HG03571 (cell line): ENCODE measurements at regions not wholly inside any gene's neighbourhood (a gene's known extent, or its start where the extent isn't known, plus 50 kb on each side); places are given as distances from the start of the nearest gene placed in this dataset.

Experiments used
- ATAC-seq: cut with Tn5 transposase; IDR thresholded peaks from one replicate; pipeline ENCODE4 v1.9.1; 2021; ENCODE audit not compliant: unreplicated experiment

DNA sequence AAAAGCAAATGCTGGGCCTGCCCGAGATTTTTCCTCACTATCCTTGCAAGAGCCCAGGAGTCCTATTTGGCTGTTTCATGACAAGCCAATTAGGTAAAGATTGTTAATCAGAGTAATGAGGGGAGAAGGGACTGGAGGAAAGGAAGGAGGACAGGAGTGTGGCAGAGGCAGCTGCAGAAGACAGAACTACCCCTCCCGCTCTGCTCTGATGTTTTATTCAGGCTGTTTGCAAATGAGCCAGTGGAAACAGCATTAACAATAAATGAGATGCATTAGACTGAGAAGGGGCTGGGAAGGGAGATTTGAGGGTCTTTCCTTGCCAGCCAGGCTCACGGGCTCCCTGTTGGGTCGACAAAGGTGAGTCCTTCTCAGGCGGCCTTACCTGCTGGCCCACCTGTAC, 421.0 kb upstream of the CCDC196 start:
- ATAC-seq, result no peak

- no peak for ATAC-seq
Measured at GRCh38 chr14:66066981-66067776, 419.0 kb upstream of the CCDC196 start.

DNA sequence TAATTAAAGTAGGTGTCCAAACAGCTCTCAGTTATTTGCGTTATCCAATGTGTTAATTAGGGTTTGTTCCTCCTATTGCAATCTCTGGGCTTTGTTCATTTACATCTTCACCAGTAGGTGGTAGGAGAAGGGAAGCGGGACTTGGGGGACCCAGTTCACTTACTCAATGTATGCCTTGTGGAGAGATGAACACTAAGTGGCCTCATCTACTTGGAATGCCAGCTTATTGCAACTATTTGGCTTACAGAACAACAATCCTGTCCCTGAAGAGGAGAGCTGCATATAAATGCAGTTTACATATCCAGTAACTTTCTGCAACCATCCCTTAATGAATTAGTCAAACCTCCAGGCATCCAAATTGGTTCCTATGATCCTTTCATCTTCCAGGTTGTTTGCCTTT, 417.1 kb upstream of the CCDC196 start:
- ATAC-seq, result no peak

DNA sequence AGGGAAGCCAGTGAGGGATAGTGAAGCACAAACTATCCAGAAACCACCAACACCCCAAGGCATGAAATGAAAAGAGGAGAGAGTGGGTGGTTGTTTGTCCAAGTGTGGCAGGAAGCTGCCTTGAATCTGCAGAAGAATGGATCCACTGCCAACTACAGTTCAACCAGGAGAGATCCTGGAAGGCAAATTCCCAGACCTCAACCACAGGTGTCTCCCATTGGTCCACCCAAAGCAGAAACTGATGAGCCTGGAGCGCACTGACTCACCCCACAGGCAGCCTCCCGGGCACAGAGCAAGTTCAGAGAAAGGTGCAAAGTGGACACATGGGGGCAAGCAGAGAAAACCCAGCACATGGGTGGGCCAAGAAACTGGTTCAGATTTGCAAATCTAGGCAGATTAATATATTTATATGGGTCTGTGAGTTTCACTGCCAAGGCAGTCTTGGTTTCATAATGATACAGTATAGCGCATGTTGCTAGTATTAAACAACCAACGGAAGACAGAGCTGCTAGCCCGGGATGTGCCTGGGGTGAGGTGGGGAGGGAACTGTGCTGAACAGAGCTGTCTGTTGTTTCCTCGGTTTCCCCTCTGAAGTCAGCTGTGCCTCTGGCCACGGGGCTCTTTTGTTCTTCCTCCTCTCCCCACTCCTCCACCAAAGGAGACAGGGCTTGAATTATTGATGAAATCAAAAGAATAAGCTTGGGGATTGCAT, 416.2 kb upstream of the CCDC196 start:
- no peak for ATAC-seq

GRCh38 chr14:66070542-66071319, 415.4 kb upstream of the CCDC196 start:
- no peak for ATAC-seq

GRCh38 chr14:66072190-66073084, 413.7 kb upstream of the CCDC196 start:
- ATAC-seq, result no peak

- ATAC-seq, result no peak
Measured at GRCh38 chr14:66074537-66074936, 411.6 kb upstream of the CCDC196 start.

GRCh38 chr14:66076176-66076575, 410.0 kb upstream of the CCDC196 start:
- ATAC-seq, result no peak

GRCh38 chr14:66078006-66078405, 408.2 kb upstream of the CCDC196 start:
- ATAC-seq, result no peak

DNA sequence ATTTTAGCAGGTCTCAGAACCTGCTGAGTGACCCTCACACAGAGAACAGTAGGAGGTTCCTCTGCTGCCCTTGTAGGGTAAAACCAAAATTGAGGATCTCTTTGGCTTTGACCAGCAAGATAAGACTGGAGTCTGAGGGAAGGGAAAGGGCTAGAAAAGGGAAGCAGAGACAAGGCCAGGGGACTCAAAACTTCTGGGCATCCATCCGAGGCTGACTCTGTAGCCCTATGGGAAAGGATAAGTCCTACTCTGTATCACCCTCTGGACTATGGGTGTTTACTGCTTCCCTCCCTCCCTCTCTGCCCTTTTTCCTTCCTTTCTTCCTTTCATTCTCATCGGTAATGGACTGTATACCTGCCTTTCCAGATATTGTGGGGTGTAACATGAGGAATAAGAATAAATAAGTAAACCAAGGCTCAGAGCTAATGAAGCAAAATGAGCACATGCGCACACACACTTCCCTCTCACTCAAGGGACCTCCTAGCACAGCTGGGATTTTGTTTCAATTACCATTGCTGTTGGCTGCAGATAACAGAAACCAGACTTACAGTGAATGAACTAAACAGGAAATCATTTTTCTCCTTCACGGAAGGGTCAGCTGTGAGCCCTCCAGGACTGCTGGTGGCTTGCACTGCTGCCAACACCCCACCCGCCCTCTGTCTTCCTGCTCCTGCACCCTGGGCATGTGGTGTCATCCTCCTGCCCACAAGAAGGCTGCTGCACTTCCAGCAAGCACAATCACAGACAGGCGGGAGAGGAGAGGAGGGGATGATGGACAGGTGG, 404.4 kb upstream of the CCDC196 start:
- ATAC-seq, result no peak

DNA sequence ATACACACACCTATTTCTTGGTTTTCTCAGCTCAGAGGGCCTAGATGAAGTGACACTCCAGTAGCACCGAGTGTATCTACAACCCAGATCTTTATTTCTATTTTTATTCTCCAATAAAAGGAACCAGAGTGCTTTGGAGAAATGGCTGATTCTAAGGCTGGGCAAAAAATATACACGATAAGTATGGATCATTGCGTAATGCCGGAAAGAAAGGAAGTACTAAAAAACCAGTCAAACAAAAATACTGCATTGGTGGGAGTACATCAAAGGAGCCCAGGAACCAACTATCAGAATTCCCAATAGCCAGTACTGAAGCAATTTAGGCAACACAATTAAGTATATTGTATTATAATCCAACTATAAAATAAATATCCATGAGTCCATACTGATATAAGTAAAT, 400.9 kb upstream of the CCDC196 start:
- no peak for ATAC-seq

DNA sequence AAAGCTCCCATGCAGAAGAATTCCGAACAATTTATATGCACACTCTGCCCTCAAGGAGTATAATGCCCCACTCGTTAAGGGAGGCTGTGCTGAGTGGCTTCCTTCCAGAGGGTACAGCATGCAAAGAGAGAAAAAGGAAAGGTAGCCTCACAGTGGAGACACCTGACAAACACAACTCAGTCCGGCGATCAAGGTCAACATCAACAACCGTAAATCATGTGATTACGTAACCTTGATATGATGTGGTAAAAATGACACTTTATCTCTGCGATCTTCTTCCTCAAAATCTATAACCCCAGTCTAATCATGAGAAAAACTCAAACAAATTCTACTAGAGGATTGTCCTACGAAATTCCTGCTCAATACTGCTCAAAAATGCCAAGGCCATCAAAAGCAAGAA, 400.5 kb upstream of the CCDC196 start:
- ATAC-seq, result no peak

GRCh38 chr14:66087231-66087630, 398.9 kb upstream of the CCDC196 start:
- no peak for ATAC-seq

GRCh38 chr14:66088656-66089055, 397.5 kb upstream of the CCDC196 start:
- ATAC-seq, result no peak

DNA sequence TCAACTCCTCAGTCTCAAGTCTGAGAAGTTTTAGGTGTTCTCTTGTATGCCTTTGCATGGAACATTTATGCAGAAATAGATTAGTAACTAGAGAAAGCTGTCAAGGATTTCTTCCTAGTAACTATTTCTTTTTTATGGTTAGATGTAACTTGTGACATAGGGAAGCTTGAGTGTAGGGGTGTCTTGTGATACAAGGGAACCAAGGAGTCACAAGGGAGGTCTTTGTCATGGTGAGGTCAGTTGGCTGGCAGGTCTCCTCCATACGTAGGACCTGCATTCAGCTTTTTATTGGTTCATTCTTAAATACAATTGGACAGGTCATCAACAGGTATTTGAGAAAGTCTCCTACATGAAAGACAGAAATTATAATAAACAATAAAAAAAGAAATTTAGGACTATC, 394.0 kb upstream of the CCDC196 start:
- no peak for ATAC-seq

DNA sequence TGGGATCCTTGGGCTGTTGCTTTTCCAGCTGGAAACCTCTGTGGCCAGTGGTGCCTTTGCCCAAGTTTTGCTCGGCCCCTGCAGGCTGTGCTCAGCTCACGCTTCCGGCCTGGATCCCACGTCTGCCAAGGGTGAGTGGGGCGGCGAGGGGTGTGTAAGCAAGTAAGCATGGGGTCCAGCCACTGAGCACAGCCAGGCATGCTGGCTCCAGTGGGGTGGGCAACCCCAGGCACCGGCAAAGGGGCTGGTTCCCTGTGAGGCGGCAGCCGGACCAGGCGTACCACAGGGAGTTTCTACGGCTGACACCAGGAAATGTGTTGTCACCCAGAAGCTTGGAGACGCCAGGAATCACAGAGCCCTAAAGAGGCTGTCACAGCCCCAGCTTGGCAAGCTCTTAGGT, 393.4 kb upstream of the CCDC196 start:
- ATAC-seq, result no peak

GRCh38 chr14:66094001-66094727, 392.0 kb upstream of the CCDC196 start:
- no peak for ATAC-seq

DNA sequence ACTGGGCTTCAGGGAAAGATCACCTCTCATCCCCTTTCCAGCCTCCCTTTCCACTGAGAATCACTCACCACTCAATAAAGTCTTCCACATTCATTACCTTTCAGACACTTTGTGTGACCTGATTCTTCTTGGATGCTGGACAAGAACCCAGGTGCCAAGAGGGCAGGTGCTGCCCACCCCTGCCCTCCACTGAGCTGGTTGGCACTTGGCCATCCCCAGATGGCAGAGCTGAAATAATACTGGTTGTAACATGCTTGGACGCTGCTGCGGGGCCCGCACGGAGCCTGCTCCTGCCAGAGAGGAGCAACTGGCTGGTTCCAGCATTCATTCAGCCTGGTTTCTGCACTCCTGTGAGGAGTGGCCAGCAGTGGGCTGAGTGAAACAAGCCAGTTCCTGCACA, 386.7 kb upstream of the CCDC196 start:
- ATAC-seq, result no peak

DNA sequence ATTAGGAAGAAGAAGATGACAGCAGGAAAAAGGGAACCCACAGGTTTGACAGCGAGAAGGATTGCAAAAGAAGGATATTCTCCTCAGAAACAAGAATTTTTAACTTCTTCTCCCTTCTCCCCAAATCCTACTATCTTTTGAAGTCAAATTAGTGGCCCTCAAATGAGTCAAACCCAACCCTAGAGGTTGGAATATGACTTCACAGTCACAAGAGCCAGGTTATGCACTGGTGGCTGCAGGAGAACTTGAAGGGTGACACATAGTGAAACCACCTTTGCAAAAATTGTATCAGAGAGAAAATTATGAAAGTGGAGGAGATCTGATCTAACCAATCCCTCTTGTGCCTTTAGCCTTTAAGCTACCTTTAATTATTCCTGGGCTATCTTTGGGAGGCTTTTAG, 386.2 kb upstream of the CCDC196 start:
- no peak for ATAC-seq
